ENCODE measurements at regions not wholly inside any gene's neighbourhood (a gene's known extent, or its start where the extent isn't known, plus 50 kb on each side); places are given as distances from the start of the nearest gene placed in this dataset.
A peak's percentile ranks its signal among the peaks of the same experiment; 100 is the strongest.

GRCh38 chr1:234686035-234686434 is 76.1 kb upstream of the IRF2BP2 start:
- no peak for DNase-seq

- DNase-seq, result no peak
Observed at GRCh38 chr1:234684856-234685255, 74.9 kb upstream of the IRF2BP2 start.

- DNase-seq, result peak; percentile 60
Observed at GRCh38 chr1:234683861-234684632, 74.1 kb upstream of the IRF2BP2 start.

GRCh38 chr1:234683127-234683860 is 73.3 kb upstream of the IRF2BP2 start:
- no peak for DNase-seq

- DNase-seq, result no peak
Observed at GRCh38 chr1:234681990-234682389, 72.0 kb upstream of the IRF2BP2 start.

- DNase-seq, result no peak
Observed at GRCh38 chr1:234681065-234681464, 71.1 kb upstream of the IRF2BP2 start.

- no peak for DNase-seq
Observed at GRCh38 chr1:234680331-234680904, 70.4 kb upstream of the IRF2BP2 start.

- DNase-seq, result peak; percentile 80
Observed at GRCh38 chr1:234676103-234676594, 66.2 kb upstream of the IRF2BP2 start.

- DNase-seq, result no peak
Observed at GRCh38 chr1:234675572-234675971, 65.6 kb upstream of the IRF2BP2 start.

GRCh38 chr1:234675006-234675405 is 65.0 kb upstream of the IRF2BP2 start:
- no peak for DNase-seq

GRCh38 chr1:234674218-234674815 is 64.3 kb upstream of the IRF2BP2 start:
- no peak for DNase-seq

- no peak for DNase-seq
Observed at GRCh38 chr1:234672349-234673135, 62.6 kb upstream of the IRF2BP2 start.

- DNase-seq, result no peak
Observed at GRCh38 chr1:234670967-234671626, 61.1 kb upstream of the IRF2BP2 start.

GRCh38 chr1:234669499-234669898 is 59.5 kb upstream of the IRF2BP2 start:
- no peak for DNase-seq

GRCh38 chr1:234668577-234668955 is 58.6 kb upstream of the IRF2BP2 start:
- no peak for DNase-seq

GRCh38 chr1:234667600-234668576 is 57.9 kb upstream of the IRF2BP2 start:
- no peak for DNase-seq

GRCh38 chr1:234666761-234667160 is 56.8 kb upstream of the IRF2BP2 start:
- DNase-seq, result no peak

- no peak for DNase-seq
Observed at GRCh38 chr1:234665975-234666605, 56.1 kb upstream of the IRF2BP2 start.

GRCh38 chr1:234662148-234662547 is 52.2 kb upstream of the IRF2BP2 start:
- DNase-seq, result no peak
